ENCODE measurements at regions not wholly inside any gene's neighbourhood (a gene's known extent, or its start where the extent isn't known, plus 50 kb on each side); places are given as distances from the start of the nearest gene placed in this dataset.
"Not testable (repeated sequence)": the region's sequence is repeated elsewhere in the genome, so short reads cannot be mapped to it uniquely, and the experiment has no call there.

DNA sequence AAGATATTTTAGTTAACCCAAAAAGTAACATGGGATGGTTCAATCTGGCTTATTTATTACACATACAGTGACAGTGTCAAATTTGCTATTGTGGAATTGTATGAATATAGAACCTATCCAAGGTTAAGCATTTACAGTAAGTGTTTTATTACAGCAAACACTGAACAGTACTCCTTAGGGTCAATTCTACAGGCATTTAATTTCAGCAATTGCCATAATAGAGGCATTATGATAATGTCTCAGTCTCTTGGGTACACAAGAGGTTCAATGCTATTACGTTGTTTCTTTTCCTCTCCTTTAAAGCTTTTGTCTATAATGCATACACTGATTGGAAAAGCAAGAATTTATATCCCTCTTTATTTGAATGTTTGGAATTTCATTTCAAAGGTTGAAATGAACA, 275.7 kb upstream of the NAALADL2 start:
- WGBS: 84% methylated on average over 1 of the region's 1 CpG
- no peak overlapping the region for H3K4me3 ChIP-seq (ENCODE audit: low read depth in 1 of 3, low read length in 3 of 3)
- no peak for DNase-seq (ENCODE audit: low spot score)
- no peaks in the 10 kb centered on the region for H3K4me1 ChIP-seq (ENCODE audit: control insufficient read depth in 4 of 4, insufficient read depth in 4 of 4, low read length in 3 of 4)
- H3K27ac ChIP-seq (ENCODE audit: low read depth in 1 of 2, low read length in 2 of 2): no peak overlapping the region
- no peaks in the 10 kb centered on the region for H3K36me3 ChIP-seq (ENCODE audit: control insufficient read depth in 4 of 4, insufficient read depth in 3 of 4, low read depth in 1 of 4, low read length in 3 of 4)
- no peak overlapping the region for H3K9ac ChIP-seq (ENCODE audit: low read depth in 1 of 2, low read length in 2 of 2)
- H3K27me3 ChIP-seq (ENCODE audit: control insufficient read depth in 4 of 4, insufficient read depth in 4 of 4, low read length in 3 of 4): no peaks in the 10 kb centered on the region
- TF ChIP-seq EGR1 (IDR thresholded peaks at IDR 0.05; ENCODE audit: low read depth in 2 of 2) (no peak), FOXA1 (IDR thresholded peaks at IDR 0.05) (no peak), RAD21 (IDR thresholded peaks at IDR 0.05) (no peak), TAF1 (conservative IDR thresholded peaks at IDR 0.05) (no peak), GABPA (IDR thresholded peaks at IDR 0.05 in 1 of 2, conservative IDR thresholded peaks at IDR 0.05 in 1 of 2) (no peak), SP1 (IDR thresholded peaks at IDR 0.05) (no peak), JUND (IDR thresholded peaks at IDR 0.05) (no peak), NR2F2 (IDR thresholded peaks at IDR 0.05) (no peak), YY1 (IDR thresholded peaks at IDR 0.05) (no peak), HNF4G (IDR thresholded peaks at IDR 0.05) (no peak)
- TF ChIP-seq, protein P1, sequence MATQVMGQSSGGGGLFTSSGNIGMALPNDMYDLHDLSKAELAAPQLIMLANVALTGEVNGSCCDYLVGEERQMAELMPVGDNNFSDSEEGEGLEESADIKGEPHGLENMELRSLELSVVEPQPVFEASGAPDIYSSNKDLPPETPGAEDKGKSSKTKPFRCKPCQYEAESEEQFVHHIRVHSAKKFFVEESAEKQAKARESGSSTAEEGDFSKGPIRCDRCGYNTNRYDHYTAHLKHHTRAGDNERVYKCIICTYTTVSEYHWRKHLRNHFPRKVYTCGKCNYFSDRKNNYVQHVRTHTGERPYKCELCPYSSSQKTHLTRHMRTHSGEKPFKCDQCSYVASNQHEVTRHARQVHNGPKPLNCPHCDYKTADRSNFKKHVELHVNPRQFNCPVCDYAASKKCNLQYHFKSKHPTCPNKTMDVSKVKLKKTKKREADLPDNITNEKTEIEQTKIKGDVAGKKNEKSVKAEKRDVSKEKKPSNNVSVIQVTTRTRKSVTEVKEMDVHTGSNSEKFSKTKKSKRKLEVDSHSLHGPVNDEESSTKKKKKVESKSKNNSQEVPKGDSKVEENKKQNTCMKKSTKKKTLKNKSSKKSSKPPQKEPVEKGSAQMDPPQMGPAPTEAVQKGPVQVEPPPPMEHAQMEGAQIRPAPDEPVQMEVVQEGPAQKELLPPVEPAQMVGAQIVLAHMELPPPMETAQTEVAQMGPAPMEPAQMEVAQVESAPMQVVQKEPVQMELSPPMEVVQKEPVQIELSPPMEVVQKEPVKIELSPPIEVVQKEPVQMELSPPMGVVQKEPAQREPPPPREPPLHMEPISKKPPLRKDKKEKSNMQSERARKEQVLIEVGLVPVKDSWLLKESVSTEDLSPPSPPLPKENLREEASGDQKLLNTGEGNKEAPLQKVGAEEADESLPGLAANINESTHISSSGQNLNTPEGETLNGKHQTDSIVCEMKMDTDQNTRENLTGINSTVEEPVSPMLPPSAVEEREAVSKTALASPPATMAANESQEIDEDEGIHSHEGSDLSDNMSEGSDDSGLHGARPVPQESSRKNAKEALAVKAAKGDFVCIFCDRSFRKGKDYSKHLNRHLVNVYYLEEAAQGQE (IDR thresholded peaks at IDR 0.05): no peak
- TF ChIP-seq, protein P2, sequence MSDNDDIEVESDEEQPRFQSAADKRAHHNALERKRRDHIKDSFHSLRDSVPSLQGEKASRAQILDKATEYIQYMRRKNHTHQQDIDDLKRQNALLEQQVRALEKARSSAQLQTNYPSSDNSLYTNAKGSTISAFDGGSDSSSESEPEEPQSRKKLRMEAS (IDR thresholded peaks at IDR 0.05): no peak
- TF ChIP-seq, protein P3, sequence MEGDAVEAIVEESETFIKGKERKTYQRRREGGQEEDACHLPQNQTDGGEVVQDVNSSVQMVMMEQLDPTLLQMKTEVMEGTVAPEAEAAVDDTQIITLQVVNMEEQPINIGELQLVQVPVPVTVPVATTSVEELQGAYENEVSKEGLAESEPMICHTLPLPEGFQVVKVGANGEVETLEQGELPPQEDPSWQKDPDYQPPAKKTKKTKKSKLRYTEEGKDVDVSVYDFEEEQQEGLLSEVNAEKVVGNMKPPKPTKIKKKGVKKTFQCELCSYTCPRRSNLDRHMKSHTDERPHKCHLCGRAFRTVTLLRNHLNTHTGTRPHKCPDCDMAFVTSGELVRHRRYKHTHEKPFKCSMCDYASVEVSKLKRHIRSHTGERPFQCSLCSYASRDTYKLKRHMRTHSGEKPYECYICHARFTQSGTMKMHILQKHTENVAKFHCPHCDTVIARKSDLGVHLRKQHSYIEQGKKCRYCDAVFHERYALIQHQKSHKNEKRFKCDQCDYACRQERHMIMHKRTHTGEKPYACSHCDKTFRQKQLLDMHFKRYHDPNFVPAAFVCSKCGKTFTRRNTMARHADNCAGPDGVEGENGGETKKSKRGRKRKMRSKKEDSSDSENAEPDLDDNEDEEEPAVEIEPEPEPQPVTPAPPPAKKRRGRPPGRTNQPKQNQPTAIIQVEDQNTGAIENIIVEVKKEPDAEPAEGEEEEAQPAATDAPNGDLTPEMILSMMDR (IDR thresholded peaks at IDR 0.05; ENCODE audit: low read depth, low read length, missing input control): no peak
- H3K9me3 ChIP-seq (ENCODE audit: control insufficient read depth in 4 of 4, low read length in 3 of 4): no peaks in the 10 kb centered on the region

DNA sequence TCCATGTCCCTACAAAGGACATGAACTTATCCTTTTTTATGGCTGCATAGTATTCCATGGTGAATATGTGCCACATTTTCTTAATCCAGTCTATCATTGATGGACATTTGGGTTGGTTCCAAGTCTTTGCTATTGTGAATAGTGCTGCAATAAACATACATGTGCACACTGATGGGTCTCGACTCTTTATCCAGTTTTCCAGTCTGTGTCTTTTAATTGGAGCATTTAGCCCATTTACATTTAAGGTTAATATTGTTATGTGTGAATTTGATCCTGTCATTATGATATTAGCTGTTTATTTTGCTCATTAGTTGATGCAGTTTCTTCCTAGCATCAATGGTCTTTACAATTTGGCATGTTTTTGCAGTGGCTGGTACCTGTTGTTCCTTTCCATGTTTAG, 272.0 kb upstream of the NAALADL2 start:
- H3K9me3 ChIP-seq (ENCODE audit: control insufficient read depth in 4 of 4, low read length in 3 of 4); DNase-seq (ENCODE audit: low spot score); H3K9ac ChIP-seq (ENCODE audit: low read depth in 1 of 2, low read length in 2 of 2); H3K36me3 ChIP-seq (ENCODE audit: control insufficient read depth in 4 of 4, insufficient read depth in 3 of 4, low read depth in 1 of 4, low read length in 3 of 4); H3K4me3 ChIP-seq (ENCODE audit: low read depth in 1 of 3, low read length in 3 of 3); H3K27me3 ChIP-seq (ENCODE audit: control insufficient read depth in 4 of 4, insufficient read depth in 4 of 4, low read length in 3 of 4); H3K27ac ChIP-seq (ENCODE audit: low read depth in 1 of 2, low read length in 2 of 2); H3K4me1 ChIP-seq (ENCODE audit: control insufficient read depth in 4 of 4, insufficient read depth in 4 of 4, low read length in 3 of 4): not testable (repeated sequence)
- WGBS: 93% methylated on average over 1 of the region's 1 CpG

DNA sequence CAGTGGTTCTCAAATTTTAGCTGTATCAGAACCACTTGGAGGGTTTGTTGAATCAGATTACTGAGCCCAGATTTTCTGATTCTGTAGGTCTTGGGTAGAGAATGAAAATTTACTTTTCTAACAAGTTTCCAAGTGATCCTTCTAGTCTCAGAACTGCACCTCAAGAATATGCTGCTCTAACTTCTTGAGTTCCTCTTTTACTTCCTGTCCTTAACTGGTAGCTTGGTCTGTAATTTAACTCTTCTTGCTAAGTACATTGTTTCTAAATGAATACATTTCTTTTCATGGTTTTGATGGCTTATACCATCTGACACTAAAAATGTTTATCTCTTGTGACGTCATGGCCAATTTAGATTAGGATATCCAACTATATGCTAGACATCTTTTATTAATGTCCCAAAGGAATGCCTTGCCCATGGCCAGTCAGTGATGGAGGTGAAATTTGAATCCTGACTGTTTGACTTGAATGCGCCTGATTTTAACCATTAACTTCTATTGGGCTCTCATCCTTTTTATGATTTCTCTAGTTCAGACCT, 262.6 kb upstream of the NAALADL2 start:
- 78% methylated on average over 2 of the region's 2 CpGs for WGBS

More for the DNA sequence above, 262.6 kb upstream of the NAALADL2 start:
- TF ChIP-seq, protein P4, sequence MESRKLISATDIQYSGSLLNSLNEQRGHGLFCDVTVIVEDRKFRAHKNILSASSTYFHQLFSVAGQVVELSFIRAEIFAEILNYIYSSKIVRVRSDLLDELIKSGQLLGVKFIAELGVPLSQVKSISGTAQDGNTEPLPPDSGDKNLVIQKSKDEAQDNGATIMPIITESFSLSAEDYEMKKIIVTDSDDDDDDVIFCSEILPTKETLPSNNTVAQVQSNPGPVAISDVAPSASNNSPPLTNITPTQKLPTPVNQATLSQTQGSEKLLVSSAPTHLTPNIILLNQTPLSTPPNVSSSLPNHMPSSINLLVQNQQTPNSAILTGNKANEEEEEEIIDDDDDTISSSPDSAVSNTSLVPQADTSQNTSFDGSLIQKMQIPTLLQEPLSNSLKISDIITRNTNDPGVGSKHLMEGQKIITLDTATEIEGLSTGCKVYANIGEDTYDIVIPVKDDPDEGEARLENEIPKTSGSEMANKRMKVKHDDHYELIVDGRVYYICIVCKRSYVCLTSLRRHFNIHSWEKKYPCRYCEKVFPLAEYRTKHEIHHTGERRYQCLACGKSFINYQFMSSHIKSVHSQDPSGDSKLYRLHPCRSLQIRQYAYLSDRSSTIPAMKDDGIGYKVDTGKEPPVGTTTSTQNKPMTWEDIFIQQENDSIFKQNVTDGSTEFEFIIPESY (IDR thresholded peaks at IDR 0.05): no peak
- TF ChIP-seq ATF3 (IDR thresholded peaks at IDR 0.05) (no peak), NR2F2 (IDR thresholded peaks at IDR 0.05) (no peak)
- no peak overlapping the region for H3K9ac ChIP-seq (ENCODE audit: low read depth in 1 of 2, low read length in 2 of 2)
- H3K4me3 ChIP-seq (ENCODE audit: low read depth in 1 of 3, low read length in 3 of 3): no peak overlapping the region
- H3K4me1 ChIP-seq (ENCODE audit: control insufficient read depth in 4 of 4, insufficient read depth in 4 of 4, low read length in 3 of 4): no peaks in the 10 kb centered on the region
- no peaks in the 10 kb centered on the region for H3K9me3 ChIP-seq (ENCODE audit: control insufficient read depth in 4 of 4, low read length in 3 of 4)
- DNase-seq (ENCODE audit: low spot score): no peak
- H3K36me3 ChIP-seq (ENCODE audit: control insufficient read depth in 4 of 4, insufficient read depth in 3 of 4, low read depth in 1 of 4, low read length in 3 of 4): no peaks in the 10 kb centered on the region
- H3K27me3 ChIP-seq (ENCODE audit: control insufficient read depth in 4 of 4, insufficient read depth in 4 of 4, low read length in 3 of 4): no peaks in the 10 kb centered on the region
- H3K27ac ChIP-seq (ENCODE audit: low read depth in 1 of 2, low read length in 2 of 2): no peak overlapping the region
